Trophoblast cell (in vitro differentiated cells and primary cell): ENCODE measurements at regions not wholly inside any gene's neighbourhood (a gene's known extent, or its start where the extent isn't known, plus 50 kb on each side); places are given as distances from the start of the nearest gene placed in this dataset.

ENCODE experiments used
- DNase-seq, 2 donors: peaks; one replicate each; pipeline ENCODE4 v3.0.0-alpha.2; 2016
- H2AFZ ChIP-seq: 2 replicates; pipeline ENCODE4 v1.6.1; 2013; ENCODE audit warnings: low read length, moderate library complexity, mild to moderate bottlenecking; ENCODE audit not compliant: insufficient read depth, poor library complexity
- H2AK5ac ChIP-seq: 2 replicates; pipeline ENCODE4 v1.6.1; 2013; ENCODE audit warnings: mild to moderate bottlenecking, low read length
- H2BK120ac ChIP-seq: 2 replicates; pipeline ENCODE4 v1.6.1; 2013; ENCODE audit warnings: low read length, mild to moderate bottlenecking, moderate library complexity; ENCODE audit not compliant: insufficient read depth, poor library complexity
- H2BK12ac ChIP-seq: 2 replicates; pipeline ENCODE4 v1.6.1; 2013; ENCODE audit warnings: mild to moderate bottlenecking, low read length, moderate library complexity
- H2BK5ac ChIP-seq: 2 replicates; pipeline ENCODE4 v1.6.1; 2013; ENCODE audit warnings: low read length, low read depth, moderate library complexity, mild to moderate bottlenecking; ENCODE audit not compliant: poor library complexity
- H3K14ac ChIP-seq: 2 replicates; pipeline ENCODE4 v1.6.1; 2013; ENCODE audit warnings: mild to moderate bottlenecking, low read length
- H3K18ac ChIP-seq: 2 replicates; pipeline ENCODE4 v1.6.1; 2013; ENCODE audit warnings: mild to moderate bottlenecking, low read length
- H3K23ac ChIP-seq: 2 replicates; pipeline ENCODE4 v1.6.1; 2013; ENCODE audit warnings: low read length
- H3K27ac ChIP-seq: 2 replicates; pipeline ENCODE4 v1.5.1; 2013; ENCODE audit warnings: low read depth, mild to moderate bottlenecking, inconsistent platforms, low read length, moderate library complexity
- H3K27me3 ChIP-seq: 2 replicates; pipeline ENCODE4 v1.6.1; 2013; ENCODE audit warnings: inconsistent platforms, mild to moderate bottlenecking, low read length, moderate library complexity; ENCODE audit not compliant: insufficient read depth
- H3K36me3 ChIP-seq, 2 experiments: 1 replicate in 1 of 2; 2 replicates in 1 of 2; pipeline ENCODE4 v1.6.1; 2013; ENCODE audit warnings: low read length in 2 of 2, mild to moderate bottlenecking in 2 of 2, moderate library complexity in 1 of 2; ENCODE audit not compliant: insufficient read depth in 2 of 2, control insufficient read depth in 1 of 2
- H3K4ac ChIP-seq: 2 replicates; pipeline ENCODE4 v1.6.1; 2013; ENCODE audit warnings: low read depth, mild to moderate bottlenecking, low read length, moderate library complexity
- H3K4me1 ChIP-seq, 2 experiments: 1 replicate in 1 of 2; 2 replicates in 1 of 2; pipeline ENCODE4 v1.6.1; 2013; ENCODE audit warnings: low read length in 2 of 2, mild to moderate bottlenecking in 2 of 2, moderate library complexity in 1 of 2; ENCODE audit not compliant: insufficient read depth in 2 of 2, control insufficient read depth in 1 of 2
- H3K4me2 ChIP-seq: 2 replicates; pipeline ENCODE4 v1.6.1; 2013; ENCODE audit warnings: inconsistent platforms, mild to moderate bottlenecking, low read length, moderate library complexity
- H3K4me3 ChIP-seq: 2 replicates; pipeline ENCODE4 v1.5.1; 2013; ENCODE audit warnings: mild to moderate bottlenecking, low read depth, low read length, inconsistent platforms
- H3K79me1 ChIP-seq: one replicate; pipeline ENCODE4 v1.6.1; 2013; ENCODE audit warnings: low read length
- H3K79me2 ChIP-seq: 2 replicates; pipeline ENCODE4 v1.6.1; 2013; ENCODE audit warnings: low read length, mild to moderate bottlenecking; ENCODE audit not compliant: control insufficient read depth, insufficient read depth, poor library complexity
- H3K9ac ChIP-seq: 2 replicates; pipeline ENCODE4 v1.6.1; 2013; ENCODE audit warnings: mild to moderate bottlenecking, low read length
- H3K9me3 ChIP-seq: 2 replicates; pipeline ENCODE4 v1.6.1; 2013; ENCODE audit warnings: low read depth, mild to moderate bottlenecking, control low read depth, inconsistent platforms, low read length; ENCODE audit not compliant: insufficient read depth
- H4K12ac ChIP-seq: 2 replicates; pipeline ENCODE4 v1.6.1; 2013; ENCODE audit warnings: low read depth, mild to moderate bottlenecking, low read length, moderate library complexity
- H4K8ac ChIP-seq: 2 replicates; pipeline ENCODE4 v1.6.1; 2013; ENCODE audit warnings: low read depth, mild to moderate bottlenecking, low read length, moderate library complexity
- H4K91ac ChIP-seq: one replicate; pipeline ENCODE4 v1.6.1; 2013; ENCODE audit warnings: low read depth, mild to moderate bottlenecking, low read length, moderate library complexity
- WGBS: extraction: QIAGEN DNeasy Blood & Tissue Kit; methylation state at CpG from one replicate; pipeline ENCODE4 v1.1.7; 2013; ENCODE audit warnings: missing lambda C conversion rate; ENCODE audit not compliant: insufficient read length, insufficient coverage; ENCODE audit errors: extremely low coverage; 5-methylcytosine and 5-hydroxymethylcytosine counted together

GRCh38 chr1:170385750-170386149 lies 146.2 kb upstream of the GORAB start:
- Histone ChIP-seq H3K18ac (no peak overlapping the region), H3K4me1 (peaks cover 5 to 6% of the 10 kb centered on the region in 2 experiments), H4K8ac (no peak overlapping the region)

GRCh38 chr1:170388489-170388888 lies 143.5 kb upstream of the GORAB start:
- Histone ChIP-seq H3K4me2 (no peak overlapping the region), H3K4me3 (no peak overlapping the region), H3K36me3 (no peaks in the 10 kb centered on the region), H3K4ac (no peak overlapping the region), H2AFZ (no peak overlapping the region), H3K4me1 (peaks cover 5 to 6% of the 10 kb centered on the region in 2 experiments), H4K8ac (no peak overlapping the region), H3K27ac (no peak overlapping the region), H2BK12ac (no peak overlapping the region), H2AK5ac (no peak overlapping the region), H3K79me1 (no peaks in the 10 kb centered on the region), H3K27me3 (no peaks in the 10 kb centered on the region), H4K91ac (no peak overlapping the region), H3K23ac (no peak overlapping the region), H3K14ac (no peak overlapping the region), H2BK120ac (no peak overlapping the region), H3K9ac (no peak overlapping the region), H3K79me2 (no peaks in the 10 kb centered on the region), H3K9me3 (no peaks in the 10 kb centered on the region), H2BK5ac (no peak overlapping the region), H3K18ac (no peak overlapping the region), H4K12ac (no peak overlapping the region)
- no peak for DNase-seq
- no CpG with 5 or more reads among the region's 2 CpGs for WGBS

More at GRCh38 chr1:170385750-170386149, 146.2 kb upstream of the GORAB start:
- H3K27ac ChIP-seq = no peak overlapping the region
- H2BK12ac ChIP-seq = no peak overlapping the region
- H3K14ac ChIP-seq = no peak overlapping the region
- H2BK5ac ChIP-seq = no peak overlapping the region
- no CpG with 5 or more reads among the region's 2 CpGs for WGBS
- H2AK5ac ChIP-seq = no peak overlapping the region
- H3K4ac ChIP-seq = no peak overlapping the region
- no peaks in the 10 kb centered on the region for H3K9me3 ChIP-seq
- H3K79me1 ChIP-seq = no peaks in the 10 kb centered on the region
- H3K4me3 ChIP-seq = no peak overlapping the region
- DNase-seq = no peak
- H2AFZ ChIP-seq = no peak overlapping the region
- no peak overlapping the region for H4K91ac ChIP-seq
- no peaks in the 10 kb centered on the region for H3K79me2 ChIP-seq
- no peak overlapping the region for H3K4me2 ChIP-seq
- H3K23ac ChIP-seq = no peak overlapping the region
- no peak overlapping the region for H3K9ac ChIP-seq
- H3K36me3 ChIP-seq = no peaks in the 10 kb centered on the region
- H4K12ac ChIP-seq = no peak overlapping the region
- no peak overlapping the region for H2BK120ac ChIP-seq
- no peaks in the 10 kb centered on the region for H3K27me3 ChIP-seq

- DNase-seq = no peak
- Histone ChIP-seq H3K4me1 (peaks cover 0 to 2% of the 10 kb centered on the region in 2 experiments), H3K27me3 (no peaks in the 10 kb centered on the region), H3K79me1 (no peaks in the 10 kb centered on the region), H3K9me3 (no peaks in the 10 kb centered on the region), H3K4me3 (no peak overlapping the region), H2BK5ac (no peak overlapping the region), H3K27ac (no peak overlapping the region), H4K91ac (no peak overlapping the region), H3K79me2 (no peaks in the 10 kb centered on the region), H2AK5ac (no peak overlapping the region), H4K12ac (no peak overlapping the region), H3K18ac (no peak overlapping the region), H2BK12ac (no peak overlapping the region), H2AFZ (no peak overlapping the region), H3K23ac (no peak overlapping the region), H4K8ac (no peak overlapping the region), H3K14ac (no peak overlapping the region), H2BK120ac (no peak overlapping the region), H3K4me2 (no peak overlapping the region), H3K4ac (no peak overlapping the region), H3K9ac (no peak overlapping the region), H3K36me3 (no peaks in the 10 kb centered on the region)
- no CpG with 5 or more reads among the region's 2 CpGs for WGBS
These were observed 136.8 kb upstream of the GORAB start for GRCh38 chr1:170395149-170395548.

GRCh38 chr1:170397061-170397460 lies 134.9 kb upstream of the GORAB start:
- Histone ChIP-seq H3K9ac (no peak overlapping the region), H2BK12ac (no peak overlapping the region), H3K27me3 (no peaks in the 10 kb centered on the region), H3K36me3 (no peaks in the 10 kb centered on the region), H3K79me2 (no peaks in the 10 kb centered on the region), H3K4me3 (no peak overlapping the region), H4K8ac (no peak overlapping the region), H3K27ac (no peak overlapping the region), H3K4ac (no peak overlapping the region), H2AFZ (no peak overlapping the region), H4K91ac (no peak overlapping the region), H3K18ac (no peak overlapping the region), H3K9me3 (no peaks in the 10 kb centered on the region), H3K14ac (no peak overlapping the region), H4K12ac (no peak overlapping the region), H3K23ac (no peak overlapping the region), H2AK5ac (no peak overlapping the region), H3K4me2 (no peak overlapping the region), H3K4me1 (peaks cover 0 to 2% of the 10 kb centered on the region in 2 experiments), H3K79me1 (no peaks in the 10 kb centered on the region), H2BK120ac (no peak overlapping the region), H2BK5ac (no peak overlapping the region)
- no peak for DNase-seq
